ENCODE measurements at regions not wholly inside any gene's neighbourhood (a gene's known extent, or its start where the extent isn't known, plus 50 kb on each side); places are given as distances from the start of the nearest gene placed in this dataset.
"Not testable (repeated sequence)": the region's sequence is repeated elsewhere in the genome, so short reads cannot be mapped to it uniquely, and the experiment has no call there.

GRCh38 chr20:54792688-54793087 is 317.3 kb downstream of the DOK5 start:
- no peak for DNase-seq (ENCODE audit: low read depth in 2 of 3, low spot score in 2 of 3)

- DNase-seq (ENCODE audit: low read depth in 2 of 3, low spot score in 2 of 3): not testable (repeated sequence)
Measured at GRCh38 chr20:54788260-54788659, 312.9 kb downstream of the DOK5 start.

- DNase-seq (ENCODE audit: low read depth in 2 of 3, low spot score in 2 of 3): not testable (repeated sequence)
Measured at GRCh38 chr20:54782758-54783157, 307.4 kb downstream of the DOK5 start.

GRCh38 chr20:54774426-54774825 is 299.0 kb downstream of the DOK5 start:
- peak in 1 of 3 donors; percentile 12 for DNase-seq (ENCODE audit: low read depth in 2 of 3, low spot score in 2 of 3)

GRCh38 chr20:54773643-54774000 is 298.2 kb downstream of the DOK5 start:
- DNase-seq (ENCODE audit: low read depth in 2 of 3, low spot score in 2 of 3): no peak

GRCh38 chr20:54772893-54773642 is 297.7 kb downstream of the DOK5 start:
- no peak for DNase-seq (ENCODE audit: low read depth in 2 of 3, low spot score in 2 of 3)

- no peak for DNase-seq (ENCODE audit: low read depth in 2 of 3, low spot score in 2 of 3)
Measured at GRCh38 chr20:54766483-54766882, 291.1 kb downstream of the DOK5 start.

- DNase-seq (ENCODE audit: low read depth in 2 of 3, low spot score in 2 of 3): no peak
Measured at GRCh38 chr20:54763366-54763765, 288.0 kb downstream of the DOK5 start.

GRCh38 chr20:54759589-54759988 is 284.2 kb downstream of the DOK5 start:
- no peak for DNase-seq (ENCODE audit: low read depth in 2 of 3, low spot score in 2 of 3)

- no peak for DNase-seq (ENCODE audit: low read depth in 2 of 3, low spot score in 2 of 3)
Measured at GRCh38 chr20:54746796-54747195, 271.4 kb downstream of the DOK5 start.

- DNase-seq (ENCODE audit: low read depth in 2 of 3, low spot score in 2 of 3): no peak
Measured at GRCh38 chr20:54745780-54746179, 270.4 kb downstream of the DOK5 start.

- DNase-seq (ENCODE audit: low read depth in 2 of 3, low spot score in 2 of 3): no peak
Measured at GRCh38 chr20:54744097-54744496, 268.7 kb downstream of the DOK5 start.

- DNase-seq (ENCODE audit: low read depth in 2 of 3, low spot score in 2 of 3): no peak
Measured at GRCh38 chr20:54742193-54742592, 266.8 kb downstream of the DOK5 start.

- DNase-seq (ENCODE audit: low read depth in 2 of 3, low spot score in 2 of 3): no peak
Measured at GRCh38 chr20:54736421-54736820, 261.0 kb downstream of the DOK5 start.

GRCh38 chr20:54733687-54734086 is 258.3 kb downstream of the DOK5 start:
- DNase-seq (ENCODE audit: low read depth in 2 of 3, low spot score in 2 of 3): no peak

- no peak for DNase-seq (ENCODE audit: low read depth in 2 of 3, low spot score in 2 of 3)
Measured at GRCh38 chr20:54727490-54727889, 252.1 kb downstream of the DOK5 start.

- no peak for DNase-seq (ENCODE audit: low read depth in 2 of 3, low spot score in 2 of 3)
Measured at GRCh38 chr20:54726687-54727300, 251.4 kb downstream of the DOK5 start.

- not testable (repeated sequence) for DNase-seq (ENCODE audit: low read depth in 2 of 3, low spot score in 2 of 3)
Measured at GRCh38 chr20:54725266-54725665, 249.9 kb downstream of the DOK5 start.

- DNase-seq (ENCODE audit: low read depth in 2 of 3, low spot score in 2 of 3): no peak
Measured at GRCh38 chr20:54723723-54724122, 248.3 kb downstream of the DOK5 start.

- no peak for DNase-seq (ENCODE audit: low read depth in 2 of 3, low spot score in 2 of 3)
Measured at GRCh38 chr20:54717983-54718382, 242.6 kb downstream of the DOK5 start.

- no peak for DNase-seq (ENCODE audit: low read depth in 2 of 3, low spot score in 2 of 3)
Measured at GRCh38 chr20:54716790-54717189, 241.4 kb downstream of the DOK5 start.

GRCh38 chr20:54716174-54716747 is 240.9 kb downstream of the DOK5 start:
- DNase-seq (ENCODE audit: low read depth in 2 of 3, low spot score in 2 of 3): no peak

Measured in hematopoietic multipotent progenitor cell (in vitro differentiated cells).